HK-2 (cell line): ENCODE measurements at regions not wholly inside any gene's neighbourhood (a gene's known extent, or its start where the extent isn't known, plus 50 kb on each side); places are given as distances from the start of the nearest gene placed in this dataset.
"Not testable (repeated sequence)": the region's sequence is repeated elsewhere in the genome, so short reads cannot be mapped to it uniquely, and the experiment has no call there.

Source experiments
- DNase-seq: peaks from one replicate; pipeline ENCODE4 v3.0.0-alpha.2; 2018; ENCODE audit not compliant: unreplicated experiment

DNA sequence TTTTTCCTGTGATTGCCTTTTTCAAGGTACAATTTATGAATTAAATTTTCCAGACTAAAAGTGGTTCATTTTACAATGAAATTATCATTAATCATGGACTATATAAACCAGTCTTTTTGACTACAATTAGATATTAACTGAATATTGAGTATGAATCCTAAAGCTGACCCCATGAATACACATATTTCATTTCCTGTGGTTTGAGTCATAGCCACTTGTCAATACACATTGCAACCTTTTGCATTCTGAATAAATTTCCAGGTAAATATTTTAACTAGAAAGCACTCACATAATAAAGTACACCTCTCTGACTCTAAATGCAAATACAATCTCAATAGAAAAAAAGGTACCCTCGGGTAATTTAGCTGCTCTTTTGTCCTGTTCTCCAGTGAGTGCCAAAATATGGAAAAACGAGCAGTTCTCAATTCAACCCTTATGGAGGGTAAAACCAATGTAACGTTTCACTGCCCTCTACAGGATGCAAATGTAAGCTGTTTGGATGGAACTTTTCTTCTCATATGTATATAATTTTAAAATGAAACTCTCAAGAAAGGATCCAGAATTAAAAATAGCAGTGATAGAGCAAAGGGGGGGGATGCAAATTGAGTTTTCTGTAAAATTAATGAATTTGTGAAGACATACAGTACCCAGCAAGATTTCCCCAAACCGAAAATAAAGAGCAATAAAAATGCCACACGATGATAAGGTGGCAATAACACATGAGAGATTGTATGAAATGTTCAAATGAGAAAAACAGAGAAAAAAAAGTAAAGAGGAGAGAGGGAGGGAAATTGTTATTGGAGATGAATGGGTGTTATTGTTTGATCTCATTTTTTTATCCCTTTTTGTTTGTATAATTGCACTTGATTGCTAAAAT lies 1795.7 kb upstream of the PIK3C3 start:
- no peak for DNase-seq

DNA sequence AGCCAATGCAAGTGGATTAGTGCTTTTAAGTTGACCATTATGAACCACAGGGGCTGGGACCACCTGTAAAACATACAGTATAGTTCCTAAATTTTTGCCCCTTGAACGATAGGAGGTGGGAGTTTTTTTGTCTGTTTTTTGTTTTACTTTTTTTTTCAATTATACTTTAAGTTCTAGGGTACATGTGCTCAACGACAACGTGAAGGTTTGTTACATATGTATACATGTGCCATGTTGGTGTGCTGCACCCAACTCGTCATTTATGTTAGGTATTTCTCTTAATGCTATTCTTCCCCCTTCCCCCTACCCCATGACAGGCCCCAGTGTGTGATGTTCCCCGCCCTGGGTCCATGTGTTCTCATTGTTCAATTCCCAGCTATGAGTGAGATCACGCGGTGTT lies 1797.9 kb upstream of the PIK3C3 start:
- DNase-seq: no peak

DNA sequence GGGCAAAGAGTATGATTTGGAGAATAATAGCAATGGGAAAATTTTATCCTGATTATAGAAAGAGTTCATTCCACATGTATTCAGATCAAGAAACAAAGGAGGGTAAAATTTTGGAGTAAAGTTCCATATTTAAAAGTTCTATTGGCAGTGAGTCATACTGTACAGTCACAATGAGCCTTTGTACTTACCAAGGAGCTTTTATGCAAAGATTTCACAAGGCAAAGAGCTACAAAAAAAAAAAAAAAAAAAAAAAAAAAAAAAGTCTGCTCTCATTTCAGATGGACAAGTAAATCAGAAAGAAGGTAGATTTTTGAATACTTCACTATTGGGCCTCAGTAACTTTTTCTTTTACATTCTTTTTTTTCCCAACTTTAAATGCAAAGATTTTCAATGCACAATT lies 1802.2 kb upstream of the PIK3C3 start:
- DNase-seq: no peak

DNA sequence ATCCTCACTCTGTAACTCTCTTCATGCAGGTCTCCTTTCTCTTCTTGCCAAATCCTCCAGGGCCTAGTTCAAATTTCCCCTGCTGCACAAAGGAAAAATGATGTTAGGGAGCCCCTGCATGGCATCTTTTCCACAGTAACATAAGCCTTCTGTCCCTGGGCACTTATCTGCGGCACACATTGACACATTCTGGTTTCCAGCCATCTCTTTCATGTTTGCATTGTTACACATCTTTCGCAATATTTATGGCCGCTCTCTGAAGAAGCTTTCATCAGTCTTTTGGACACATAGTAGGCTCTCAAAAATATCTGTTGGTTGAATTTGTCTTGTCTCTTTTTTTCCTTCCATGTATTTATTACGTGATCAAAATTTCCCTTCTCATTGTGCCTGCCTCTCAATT lies 1806.1 kb upstream of the PIK3C3 start:
- DNase-seq: no peak

DNA sequence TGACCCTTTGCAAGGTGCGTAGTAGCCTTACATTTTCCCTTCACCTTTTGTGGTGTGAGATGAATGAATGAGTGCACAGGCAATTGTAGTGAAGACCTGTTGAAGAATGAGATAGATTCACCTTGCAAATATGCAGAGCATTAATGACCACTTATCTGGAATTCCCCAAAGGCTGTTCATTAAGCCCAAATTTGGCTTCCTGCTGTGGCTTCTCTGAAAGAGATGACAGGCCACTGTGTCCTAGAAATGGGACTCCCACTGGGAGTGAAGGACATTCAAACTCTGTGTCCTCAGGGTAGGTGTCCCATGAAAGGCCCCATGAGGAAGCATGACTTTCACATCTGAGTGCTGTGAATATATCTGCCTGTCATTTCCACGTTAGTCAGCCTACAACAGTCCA lies 1821.8 kb upstream of the PIK3C3 start:
- DNase-seq: no peak

DNA sequence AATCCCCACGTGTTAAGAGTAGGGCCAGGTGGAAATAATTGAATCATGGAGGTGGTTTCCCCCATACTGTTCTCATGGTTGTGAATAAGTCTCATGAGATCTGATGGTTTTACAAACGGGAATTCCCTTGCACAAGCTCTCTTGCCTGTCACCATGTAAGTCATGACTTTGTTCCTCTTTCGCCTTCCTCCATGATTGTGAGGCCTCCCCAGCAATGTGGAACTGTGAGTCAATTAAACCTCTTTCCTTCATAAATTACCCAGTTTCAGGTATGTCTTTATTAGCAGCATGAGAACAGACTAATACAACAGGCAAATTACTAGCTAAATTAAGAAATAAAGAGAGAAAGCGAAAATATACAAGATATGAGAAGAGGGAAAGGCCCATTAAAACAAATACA lies 1822.6 kb upstream of the PIK3C3 start:
- DNase-seq: not testable (repeated sequence)

DNA sequence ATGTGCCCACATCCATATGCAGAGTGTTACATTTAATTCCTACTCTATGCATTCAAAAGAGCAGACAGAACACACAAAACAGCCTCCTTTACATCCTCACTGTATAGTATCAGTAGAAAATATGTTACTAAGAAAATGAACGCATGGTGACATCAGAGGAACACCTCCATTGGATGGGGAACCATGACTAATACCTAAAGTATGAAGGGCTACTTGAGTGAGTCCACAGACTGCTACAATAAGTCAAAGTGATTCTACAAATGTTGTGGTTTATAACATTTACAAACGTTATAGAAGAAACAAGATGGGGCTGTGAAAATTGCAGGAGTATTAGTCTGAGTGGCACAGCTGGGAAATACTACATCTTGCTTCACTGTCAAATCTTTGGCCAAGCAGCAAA lies 1830.9 kb upstream of the PIK3C3 start:
- no peak for DNase-seq

DNA sequence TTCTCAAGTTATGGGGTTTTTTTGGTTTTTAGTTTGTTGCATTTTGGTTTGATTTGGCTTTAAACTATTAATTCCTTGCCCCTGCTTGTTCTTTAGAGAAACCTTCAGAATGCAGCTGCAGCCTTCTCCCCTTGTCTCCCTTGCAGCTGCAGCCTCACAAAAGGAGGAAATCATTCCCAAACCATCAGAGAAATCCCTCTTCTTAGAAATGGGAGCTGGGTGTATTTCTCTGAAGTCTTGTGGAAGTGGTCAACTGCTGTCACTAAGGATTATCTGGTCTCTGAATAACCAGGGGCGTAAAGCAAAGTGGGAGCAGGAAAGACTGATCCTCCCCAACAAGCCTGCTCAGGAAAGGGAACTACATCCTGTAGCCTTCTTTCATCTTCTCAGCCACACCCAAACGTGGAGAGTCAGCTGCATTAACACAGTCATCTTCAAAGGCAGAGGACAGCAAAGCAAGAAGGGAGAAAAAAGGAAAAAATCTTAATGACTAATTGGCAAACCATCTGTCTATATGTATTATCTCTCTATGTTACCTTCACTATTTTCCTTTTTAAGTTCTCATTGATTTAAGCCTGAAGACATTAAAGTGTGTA lies 1834.1 kb upstream of the PIK3C3 start:
- no peak for DNase-seq

DNA sequence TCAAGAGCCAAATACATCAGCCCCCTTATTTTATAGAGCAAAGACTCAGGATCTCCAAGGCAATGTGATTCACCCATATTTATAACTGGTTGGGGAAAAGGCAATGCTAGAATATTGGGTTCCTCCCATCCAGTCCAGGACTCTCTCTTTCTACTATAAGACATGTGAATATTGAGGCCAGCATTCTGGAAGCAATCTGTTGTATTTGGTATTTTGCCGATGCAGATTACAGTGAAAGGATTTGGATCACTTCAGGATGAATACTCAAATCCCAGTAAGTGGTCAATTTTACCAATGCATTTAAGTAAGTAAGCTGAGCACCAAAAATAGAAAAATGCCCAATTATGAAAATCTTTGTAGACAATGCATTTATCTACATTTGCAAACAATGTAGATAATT lies 1834.7 kb upstream of the PIK3C3 start:
- no peak for DNase-seq

DNA sequence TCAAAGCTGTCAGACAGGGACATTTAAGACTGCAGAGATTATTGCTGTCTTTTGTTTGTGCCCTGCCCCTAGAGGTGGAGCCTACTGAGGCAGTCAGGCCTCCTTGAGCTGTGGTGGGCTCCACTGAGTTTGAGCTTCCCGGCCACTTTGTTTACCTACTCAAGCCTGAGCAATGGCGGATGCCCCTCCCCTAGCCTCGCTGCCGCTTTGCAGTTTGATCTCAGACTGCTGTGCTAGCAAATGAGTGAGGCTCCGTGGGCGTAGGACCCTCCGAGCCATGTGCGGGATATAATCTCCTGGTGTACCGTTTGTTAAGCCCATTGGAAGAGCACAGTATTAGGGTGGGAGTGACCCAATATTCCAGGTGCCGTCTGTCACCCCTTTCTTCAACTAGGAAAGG lies 1835.5 kb upstream of the PIK3C3 start:
- DNase-seq: not testable (repeated sequence)

DNA sequence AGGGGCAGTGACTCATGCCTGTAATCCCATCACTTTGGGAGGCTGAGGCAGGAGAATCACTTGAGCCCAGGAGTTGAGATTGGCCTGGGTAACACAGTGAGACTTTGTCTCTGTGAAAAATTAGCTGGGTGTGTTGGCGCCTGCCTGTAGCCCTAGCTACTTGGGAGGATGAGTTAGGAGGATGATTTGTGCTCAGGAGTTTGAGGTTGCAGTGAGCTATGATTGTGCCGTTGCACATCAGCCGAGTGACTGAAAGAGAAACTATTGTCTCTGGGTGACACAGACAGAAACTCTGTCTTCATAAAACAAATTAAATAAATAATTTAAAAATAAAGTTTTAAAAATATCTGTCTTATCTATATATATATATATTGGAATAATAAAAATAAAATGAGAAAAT lies 1844.6 kb upstream of the PIK3C3 start:
- no peak for DNase-seq

DNA sequence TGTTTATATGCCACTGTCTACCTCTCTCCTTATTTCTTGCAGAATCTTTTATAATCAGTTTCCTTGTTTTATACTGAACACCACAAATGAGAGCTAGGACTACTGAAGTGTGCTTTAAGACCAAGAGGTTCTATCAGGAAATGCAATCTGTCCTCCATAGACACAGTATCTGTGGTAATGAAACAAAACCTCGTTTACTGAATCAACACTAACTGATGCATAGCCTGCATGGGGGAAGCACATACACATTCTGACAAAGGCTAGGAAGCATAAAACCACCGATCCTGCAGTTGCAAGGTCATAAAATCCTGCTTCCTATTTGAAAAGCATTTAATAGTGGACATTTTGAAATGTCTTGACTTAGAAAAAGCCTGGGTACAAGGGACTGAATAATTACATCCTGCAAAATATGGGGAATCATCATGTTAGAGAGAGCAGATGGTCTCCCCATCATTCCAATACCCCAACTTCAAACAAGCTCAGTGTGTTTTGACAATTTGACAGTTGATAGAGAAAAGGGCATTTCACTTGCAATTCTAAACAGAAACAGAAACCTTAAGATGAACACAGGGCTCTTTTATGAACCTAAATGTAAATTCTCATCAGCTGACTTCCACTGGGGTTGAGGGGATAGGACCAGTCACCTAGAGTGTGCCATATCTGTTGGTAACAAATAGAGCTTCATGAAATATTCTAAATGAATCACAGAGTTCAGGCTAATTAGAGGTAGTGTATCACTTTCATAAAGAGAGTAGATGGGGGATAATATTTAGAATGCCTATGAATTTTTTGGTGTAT lies 1845.6 kb upstream of the PIK3C3 start:
- no peak for DNase-seq

DNA sequence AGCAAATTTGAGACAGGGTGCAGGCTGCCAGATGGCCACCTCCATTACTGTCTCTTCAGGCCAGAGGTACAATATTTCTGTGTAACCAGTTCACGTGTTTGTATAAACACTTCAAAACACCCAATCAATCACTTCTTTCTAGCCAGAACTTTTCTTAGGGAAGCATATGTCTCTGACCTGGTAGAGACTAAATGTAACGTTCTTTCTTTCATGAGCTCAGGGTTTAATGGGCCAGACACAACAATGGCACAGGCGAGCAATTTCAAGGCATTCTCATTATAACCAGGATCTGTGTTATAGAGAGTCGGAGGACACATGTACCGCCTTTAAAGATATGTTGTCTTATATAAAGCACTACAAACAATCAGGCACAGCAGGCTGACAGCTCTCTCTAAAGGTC lies 1846.4 kb upstream of the PIK3C3 start:
- no peak for DNase-seq

DNA sequence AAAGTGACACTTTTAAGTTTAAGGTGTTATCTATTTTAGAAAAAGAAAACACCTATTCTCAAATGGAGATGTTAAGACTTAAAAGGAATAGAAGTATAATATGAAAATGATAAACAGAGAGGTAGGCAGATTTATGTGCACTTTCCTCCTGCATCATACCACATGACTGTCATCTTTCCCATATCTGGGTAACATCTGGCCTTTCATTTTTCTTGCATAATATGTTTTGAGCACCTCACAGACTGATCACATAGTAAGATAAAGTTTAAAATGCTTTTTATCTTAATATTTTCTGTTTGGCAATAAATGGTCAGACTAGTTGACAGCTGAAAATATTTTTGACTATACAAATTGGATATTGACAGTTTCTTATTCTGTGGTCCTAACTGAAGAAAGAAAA lies 1852.1 kb upstream of the PIK3C3 start:
- no peak for DNase-seq

DNA sequence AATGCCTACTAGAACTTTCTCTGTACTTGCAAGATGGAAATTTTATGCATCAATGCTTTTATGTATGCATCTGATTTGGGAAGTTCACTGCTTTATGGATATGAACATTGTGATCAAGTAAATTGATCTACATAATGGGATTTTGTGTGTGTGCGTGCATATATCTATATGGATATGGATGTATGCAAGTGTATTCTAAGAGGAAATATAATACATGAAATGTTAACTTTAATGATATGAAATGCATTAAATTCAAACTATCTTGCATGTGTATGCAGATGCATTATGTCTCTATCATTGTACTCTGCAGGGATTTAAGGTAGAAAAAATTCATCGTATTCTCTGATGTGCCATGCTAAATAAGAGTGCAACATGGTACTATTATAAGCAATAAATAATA lies 1855.4 kb upstream of the PIK3C3 start:
- no peak for DNase-seq

DNA sequence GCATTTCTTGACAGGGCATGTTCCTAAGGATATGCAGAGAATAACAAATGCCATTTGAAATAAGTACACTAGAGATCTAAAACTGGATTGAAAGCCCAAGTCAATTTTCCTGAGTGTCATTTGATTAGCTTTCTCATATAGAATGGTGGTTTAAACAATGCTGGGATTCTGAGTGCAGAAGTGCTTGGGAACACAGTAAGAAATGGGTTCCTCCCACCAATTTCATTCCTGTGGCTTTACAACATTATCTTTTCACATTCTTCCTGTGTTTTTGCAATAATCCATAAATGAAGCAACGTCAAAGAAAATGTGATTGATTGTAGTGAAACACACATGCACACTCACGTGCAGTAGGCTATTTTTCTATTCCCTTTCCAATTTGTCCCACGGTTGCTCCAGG lies 1858.4 kb upstream of the PIK3C3 start:
- DNase-seq: no peak

DNA sequence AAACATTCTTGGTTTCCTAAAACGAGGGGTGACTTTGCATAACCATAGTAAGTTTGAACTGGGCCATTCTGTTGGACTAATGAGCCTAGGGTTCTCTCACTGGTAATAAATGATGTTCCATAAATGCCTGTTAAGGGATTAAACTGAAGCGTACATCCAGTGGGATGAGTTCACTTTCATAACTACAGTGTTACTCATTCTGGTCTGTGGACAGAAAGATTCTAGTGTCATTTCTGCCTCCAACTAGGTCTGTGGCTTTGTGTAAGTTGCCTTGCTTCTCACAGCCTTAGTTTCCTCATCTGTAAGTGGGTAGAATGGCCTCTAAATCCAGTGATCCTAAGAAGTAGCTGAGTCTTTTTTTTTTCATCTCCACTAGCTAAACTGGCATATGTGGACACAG lies 1860.6 kb upstream of the PIK3C3 start:
- no peak for DNase-seq

DNA sequence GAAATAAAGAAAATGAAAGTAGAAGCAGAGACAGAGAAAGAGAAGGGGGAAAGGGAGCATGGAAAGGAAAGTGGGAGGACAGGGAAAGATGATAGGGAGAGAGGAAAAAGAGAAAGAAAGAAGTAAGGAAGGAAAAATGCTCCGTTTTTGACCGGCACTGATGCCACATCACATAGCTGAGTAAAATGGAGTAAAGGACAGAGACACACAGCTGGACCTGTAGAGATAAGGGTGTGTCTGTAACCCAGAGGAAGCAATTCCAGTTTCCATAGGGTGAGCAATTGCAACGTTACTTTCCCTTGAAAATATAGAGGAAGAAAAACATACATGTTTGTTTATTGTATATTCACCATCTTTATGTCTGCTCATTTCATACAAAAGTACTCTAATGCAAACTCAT lies 1866.9 kb upstream of the PIK3C3 start:
- no peak for DNase-seq

DNA sequence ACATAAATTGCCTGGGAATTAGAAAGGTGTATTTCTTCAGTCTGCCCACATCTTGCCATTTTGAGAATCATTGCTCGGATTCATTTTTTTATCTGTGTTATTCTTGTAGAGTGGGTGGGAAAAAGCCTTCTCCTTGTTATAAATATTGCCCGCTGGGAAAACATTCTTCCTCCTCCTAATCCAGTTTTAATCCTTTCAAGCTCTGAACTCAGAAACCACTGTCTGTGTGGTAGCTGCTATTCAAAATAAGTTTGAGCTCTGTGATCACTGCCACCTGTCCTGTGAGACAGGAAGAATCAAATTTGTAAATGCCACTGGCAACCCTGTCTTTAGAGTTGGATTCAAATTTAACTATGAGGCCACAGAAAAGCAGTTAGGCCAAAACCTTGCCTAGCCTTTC lies 1875.2 kb upstream of the PIK3C3 start:
- DNase-seq: no peak

DNA sequence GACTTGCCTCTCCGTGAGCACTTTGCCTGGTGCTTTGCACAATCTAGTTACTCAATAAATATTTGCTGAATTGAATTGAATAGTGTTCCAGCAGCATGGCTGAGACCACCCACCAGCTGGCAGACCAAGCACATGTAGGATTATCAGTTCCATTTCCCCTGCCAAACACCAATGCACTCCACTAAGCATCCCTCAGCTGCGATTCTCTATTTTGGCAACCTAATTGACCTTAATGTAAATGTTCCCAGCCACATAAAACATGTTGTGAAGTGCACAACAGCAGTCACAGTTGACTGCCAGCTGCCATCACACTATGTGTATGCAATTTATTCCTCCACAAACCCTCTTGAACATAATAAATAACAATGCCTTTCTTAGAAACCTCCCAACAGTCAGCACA lies 1879.4 kb upstream of the PIK3C3 start:
- DNase-seq: no peak

DNA sequence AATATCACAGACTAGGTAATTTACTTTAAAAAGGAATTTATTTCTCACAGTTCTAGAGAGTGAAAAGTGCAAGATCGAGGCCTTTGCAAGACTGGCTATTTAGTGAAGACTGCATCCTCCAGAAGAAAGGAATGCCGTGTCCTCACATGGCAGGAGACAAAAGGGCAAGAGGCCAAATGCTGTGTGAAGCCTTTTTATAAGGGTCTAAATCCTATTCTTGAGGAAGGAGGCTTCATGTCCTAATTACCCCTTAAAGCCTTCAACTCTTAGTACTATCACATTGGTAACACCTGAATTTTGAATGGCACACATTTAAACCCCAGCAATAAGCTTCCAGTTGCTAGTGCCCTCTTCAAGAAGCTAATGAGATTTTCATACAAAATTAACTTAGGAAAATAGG lies 1882.3 kb upstream of the PIK3C3 start:
- no peak for DNase-seq

DNA sequence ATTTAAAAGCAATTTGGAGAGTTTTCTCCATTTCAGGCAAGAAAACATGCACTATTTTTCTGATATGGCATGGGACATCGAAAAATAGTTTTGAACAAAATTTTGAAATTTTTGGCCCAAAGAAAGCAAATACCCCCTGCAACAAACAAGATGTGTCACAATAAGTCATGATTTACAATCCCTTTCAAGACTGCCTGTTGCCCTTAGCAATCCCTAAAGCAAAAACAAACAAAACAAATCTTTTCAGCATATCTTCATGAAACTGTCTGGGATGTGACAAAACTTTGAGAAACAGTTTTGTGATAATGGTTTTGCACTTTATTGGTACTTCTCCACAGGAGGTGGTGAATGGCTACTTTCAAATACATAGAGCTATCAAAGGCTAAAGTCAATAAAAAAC lies 1888.7 kb upstream of the PIK3C3 start:
- no peak for DNase-seq

DNA sequence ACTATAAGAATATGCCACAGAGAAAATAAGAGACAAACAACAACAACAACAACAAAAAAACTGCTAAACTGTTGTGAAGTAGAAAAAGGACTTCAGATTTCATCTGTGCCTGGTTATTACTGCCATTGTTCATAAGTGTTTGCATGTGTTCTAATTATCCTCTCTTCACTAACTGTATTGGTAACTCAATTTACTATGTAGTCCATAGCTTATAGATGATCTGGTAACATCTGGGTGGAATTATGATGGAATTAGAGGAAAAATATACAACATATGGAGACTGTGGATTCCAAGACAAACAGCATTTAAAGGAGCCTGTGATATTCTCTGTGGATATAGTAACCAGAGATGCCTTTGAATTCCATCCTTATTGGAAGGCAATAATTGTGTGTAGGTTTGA lies 1891.5 kb upstream of the PIK3C3 start:
- DNase-seq: no peak
